ENCODE measurements at regions not wholly inside any gene's neighbourhood (a gene's known extent, or its start where the extent isn't known, plus 50 kb on each side); places are given as distances from the start of the nearest gene placed in this dataset.

- Histone ChIP-seq H3K27ac (ENCODE audit: insufficient read depth in 1 of 2, low read depth in 1 of 2, low read length in 2 of 2, poor library complexity in 1 of 2, severe bottlenecking in 2 of 2) (no peak overlapping the region), H3K4me1 (ENCODE audit: control extremely low read depth in 1 of 4, control insufficient read depth in 4 of 4, insufficient read depth in 4 of 4, low read length in 3 of 4) (no peaks in the 10 kb centered on the region), H3K36me3 (ENCODE audit: control insufficient read depth in 4 of 4, insufficient read depth in 4 of 4, low read length in 3 of 4) (no peaks in the 10 kb centered on the region), H3K4me3 (ENCODE audit: control insufficient read depth in 1 of 7, extremely low read depth in 1 of 7, insufficient read depth in 4 of 7, low read depth in 2 of 7, low read length in 6 of 7) (no peak overlapping the region), H3K9me3 (ENCODE audit: control extremely low read depth in 1 of 5, control insufficient read depth in 4 of 5, insufficient read depth in 2 of 5, low read depth in 1 of 5, low read length in 4 of 5) (no peaks in the 10 kb centered on the region), H3K27me3 (replicated peaks in 2 of 5; ENCODE audit: control insufficient read depth in 4 of 5, insufficient read depth in 5 of 5, low read length in 4 of 5) (no peaks in the 10 kb centered on the region)
- DNase-seq = no peak
- CTCF ChIA-PET = no interaction called here
- POLR2A ChIA-PET = no interaction called here
Observed at GRCh38 chr3:78427303-78427702, 1340.5 kb downstream of the ROBO1 start.

DNA sequence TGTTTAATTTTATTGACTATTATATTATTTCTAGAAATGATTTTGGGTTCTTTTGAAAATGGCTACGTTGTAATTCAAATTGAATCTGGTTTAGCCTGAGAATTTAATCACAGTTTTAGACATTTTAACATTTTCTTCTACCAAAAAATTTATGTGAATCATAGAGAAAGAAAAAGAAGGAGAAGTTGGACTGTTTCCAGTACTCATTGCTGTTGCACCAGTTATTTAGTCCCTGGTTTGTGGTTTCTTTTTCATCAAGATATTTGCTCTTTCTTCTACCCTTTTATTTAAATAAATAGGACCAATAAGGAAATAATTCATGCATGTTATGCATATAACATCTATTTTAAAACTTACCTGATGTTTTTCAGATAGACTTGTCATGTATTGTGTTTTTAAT, 1337.1 kb downstream of the ROBO1 start:
- Histone ChIP-seq H3K27me3 (replicated peaks in 2 of 5; ENCODE audit: control insufficient read depth in 4 of 5, insufficient read depth in 5 of 5, low read length in 4 of 5) (no peaks in the 10 kb centered on the region), H3K36me3 (ENCODE audit: control insufficient read depth in 4 of 4, insufficient read depth in 4 of 4, low read length in 3 of 4) (no peaks in the 10 kb centered on the region), H3K9me3 (ENCODE audit: control extremely low read depth in 1 of 5, control insufficient read depth in 4 of 5, insufficient read depth in 2 of 5, low read depth in 1 of 5, low read length in 4 of 5) (no peaks in the 10 kb centered on the region), H3K27ac (ENCODE audit: insufficient read depth in 1 of 2, low read depth in 1 of 2, low read length in 2 of 2, poor library complexity in 1 of 2, severe bottlenecking in 2 of 2) (no peak overlapping the region), H3K4me3 (ENCODE audit: control insufficient read depth in 1 of 7, extremely low read depth in 1 of 7, insufficient read depth in 4 of 7, low read depth in 2 of 7, low read length in 6 of 7) (no peak overlapping the region), H3K4me1 (ENCODE audit: control extremely low read depth in 1 of 4, control insufficient read depth in 4 of 4, insufficient read depth in 4 of 4, low read length in 3 of 4) (no peaks in the 10 kb centered on the region)
- ChIA-PET POLR2A (no interaction called here), CTCF (no interaction called here)
- DNase-seq = no peak
- WGBS (ENCODE audit: insufficient coverage) = no CpG with 5 or more reads among the region's 1 CpG

DNA sequence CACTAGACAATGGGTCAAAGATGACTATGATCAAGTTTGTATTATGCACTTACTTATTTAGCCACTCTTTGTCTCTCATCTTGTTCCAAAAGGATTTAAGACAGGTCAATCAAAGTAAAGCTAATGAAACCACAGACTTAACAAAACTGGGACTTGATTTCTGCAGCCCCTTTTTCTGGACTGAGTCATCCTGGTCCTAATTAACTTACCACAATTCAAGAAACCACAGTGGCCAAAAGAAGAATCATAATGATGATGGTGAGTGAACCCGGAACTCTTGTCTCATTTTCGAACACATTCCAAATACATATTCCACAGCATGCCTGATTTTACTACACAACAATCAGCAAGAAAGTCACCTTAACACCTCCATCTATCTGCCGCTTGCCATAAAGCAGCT, 1333.0 kb downstream of the ROBO1 start:
- 100% methylated on average over 3 of the region's 3 CpGs for WGBS (ENCODE audit: insufficient coverage)
- ChIA-PET CTCF (interaction anchor here (1.1 kb wide), 1 partner anchor 10 kb away, joined by 3 read pairs; no protein-coding TSS in a partner anchor), POLR2A (no interaction called here)
- H3K27ac ChIP-seq (ENCODE audit: insufficient read depth in 1 of 2, low read depth in 1 of 2, low read length in 2 of 2, poor library complexity in 1 of 2, severe bottlenecking in 2 of 2) = no peak overlapping the region
- no peak for DNase-seq
- no peaks in the 10 kb centered on the region for H3K27me3 ChIP-seq (replicated peaks in 2 of 5; ENCODE audit: control insufficient read depth in 4 of 5, insufficient read depth in 5 of 5, low read length in 4 of 5)
- H3K4me1 ChIP-seq (ENCODE audit: control extremely low read depth in 1 of 4, control insufficient read depth in 4 of 4, insufficient read depth in 4 of 4, low read length in 3 of 4) = no peaks in the 10 kb centered on the region
- no peaks in the 10 kb centered on the region for H3K36me3 ChIP-seq (ENCODE audit: control insufficient read depth in 4 of 4, insufficient read depth in 4 of 4, low read length in 3 of 4)
- H3K4me3 ChIP-seq (ENCODE audit: control insufficient read depth in 1 of 7, extremely low read depth in 1 of 7, insufficient read depth in 4 of 7, low read depth in 2 of 7, low read length in 6 of 7) = no peak overlapping the region
- no peaks in the 10 kb centered on the region for H3K9me3 ChIP-seq (ENCODE audit: control extremely low read depth in 1 of 5, control insufficient read depth in 4 of 5, insufficient read depth in 2 of 5, low read depth in 1 of 5, low read length in 4 of 5)

DNA sequence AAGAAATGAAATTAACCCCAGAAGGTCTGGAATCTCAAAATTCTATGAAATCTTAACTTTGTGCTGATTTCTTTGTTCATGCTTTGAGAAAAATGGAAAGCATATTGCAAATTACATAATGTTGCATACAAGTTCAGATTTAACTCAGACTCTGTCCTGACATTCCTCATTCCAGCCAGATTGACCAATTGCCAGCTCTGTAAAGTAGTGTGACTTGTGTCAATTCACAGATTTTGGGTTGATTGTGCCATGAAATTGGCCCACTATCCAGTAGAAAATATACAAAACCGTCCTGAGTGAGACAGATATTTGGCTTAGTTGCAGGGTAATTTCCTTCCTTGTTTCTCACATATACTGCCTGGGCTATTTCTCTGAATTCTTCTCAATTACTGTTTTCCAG, 1312.6 kb downstream of the ROBO1 start:
- ChIA-PET CTCF (no interaction called here), POLR2A (no interaction called here)
- DNase-seq = no peak
- H3K4me1 ChIP-seq (ENCODE audit: control extremely low read depth in 1 of 4, control insufficient read depth in 4 of 4, insufficient read depth in 4 of 4, low read length in 3 of 4) = no peaks in the 10 kb centered on the region
- no peak overlapping the region for H3K4me3 ChIP-seq (ENCODE audit: control insufficient read depth in 1 of 7, extremely low read depth in 1 of 7, insufficient read depth in 4 of 7, low read depth in 2 of 7, low read length in 6 of 7)
- WGBS (ENCODE audit: insufficient coverage) = 0% methylated on average over 1 of the region's 1 CpG
- H3K27me3 ChIP-seq (replicated peaks in 2 of 5; ENCODE audit: control insufficient read depth in 4 of 5, insufficient read depth in 5 of 5, low read length in 4 of 5) = no peaks in the 10 kb centered on the region
- H3K27ac ChIP-seq (ENCODE audit: insufficient read depth in 1 of 2, low read depth in 1 of 2, low read length in 2 of 2, poor library complexity in 1 of 2, severe bottlenecking in 2 of 2) = no peak overlapping the region
- H3K9me3 ChIP-seq (ENCODE audit: control extremely low read depth in 1 of 5, control insufficient read depth in 4 of 5, insufficient read depth in 2 of 5, low read depth in 1 of 5, low read length in 4 of 5) = no peaks in the 10 kb centered on the region
- no peaks in the 10 kb centered on the region for H3K36me3 ChIP-seq (ENCODE audit: control insufficient read depth in 4 of 4, insufficient read depth in 4 of 4, low read length in 3 of 4)

GRCh38 chr3:78455712-78456433, 1311.9 kb downstream of the ROBO1 start:
- Histone ChIP-seq H3K27me3 (replicated peaks in 2 of 5; ENCODE audit: control insufficient read depth in 4 of 5, insufficient read depth in 5 of 5, low read length in 4 of 5) (no peaks in the 10 kb centered on the region), H3K9me3 (ENCODE audit: control extremely low read depth in 1 of 5, control insufficient read depth in 4 of 5, insufficient read depth in 2 of 5, low read depth in 1 of 5, low read length in 4 of 5) (no peaks in the 10 kb centered on the region), H3K36me3 (ENCODE audit: control insufficient read depth in 4 of 4, insufficient read depth in 4 of 4, low read length in 3 of 4) (no peaks in the 10 kb centered on the region), H3K4me1 (ENCODE audit: control extremely low read depth in 1 of 4, control insufficient read depth in 4 of 4, insufficient read depth in 4 of 4, low read length in 3 of 4) (no peaks in the 10 kb centered on the region), H3K27ac (ENCODE audit: insufficient read depth in 1 of 2, low read depth in 1 of 2, low read length in 2 of 2, poor library complexity in 1 of 2, severe bottlenecking in 2 of 2) (no peak overlapping the region), H3K4me3 (ENCODE audit: control insufficient read depth in 1 of 7, extremely low read depth in 1 of 7, insufficient read depth in 4 of 7, low read depth in 2 of 7, low read length in 6 of 7) (no peak overlapping the region)
- no peak for DNase-seq
- 100% methylated on average over 1 of the region's 2 CpGs for WGBS (ENCODE audit: insufficient coverage)
- POLR2A ChIA-PET = no interaction called here
- CTCF ChIA-PET = no interaction called here

DNA sequence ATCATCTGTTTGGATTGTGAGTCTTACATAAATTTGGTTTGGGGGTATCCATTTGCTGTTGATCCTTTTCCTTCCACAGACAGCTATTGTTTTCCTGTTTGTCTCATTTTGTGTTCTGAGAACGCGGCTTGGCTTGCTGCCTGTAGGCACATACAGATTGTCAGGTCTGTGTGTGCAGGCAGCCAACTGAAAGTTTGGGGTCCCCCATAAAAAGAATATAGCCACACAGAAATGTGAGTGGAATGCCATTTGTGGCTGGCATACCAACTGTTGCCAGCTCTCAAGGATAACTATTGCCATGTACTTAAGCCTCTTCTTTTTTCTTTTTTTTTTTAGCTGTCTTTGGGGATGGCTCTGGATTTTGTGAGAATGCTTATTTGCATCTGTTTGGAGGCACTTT, 1308.0 kb downstream of the ROBO1 start:
- H3K4me1 ChIP-seq (ENCODE audit: control extremely low read depth in 1 of 4, control insufficient read depth in 4 of 4, insufficient read depth in 4 of 4, low read length in 3 of 4) = no peaks in the 10 kb centered on the region
- H3K27me3 ChIP-seq (replicated peaks in 2 of 5; ENCODE audit: control insufficient read depth in 4 of 5, insufficient read depth in 5 of 5, low read length in 4 of 5) = no peaks in the 10 kb centered on the region
- H3K36me3 ChIP-seq (ENCODE audit: control insufficient read depth in 4 of 4, insufficient read depth in 4 of 4, low read length in 3 of 4) = no peaks in the 10 kb centered on the region
- no peak overlapping the region for H3K4me3 ChIP-seq (ENCODE audit: control insufficient read depth in 1 of 7, extremely low read depth in 1 of 7, insufficient read depth in 4 of 7, low read depth in 2 of 7, low read length in 6 of 7)
- WGBS (ENCODE audit: insufficient coverage) = no CpG with 5 or more reads among the region's 2 CpGs
- H3K27ac ChIP-seq (ENCODE audit: insufficient read depth in 1 of 2, low read depth in 1 of 2, low read length in 2 of 2, poor library complexity in 1 of 2, severe bottlenecking in 2 of 2) = no peak overlapping the region
- DNase-seq = no peak
- ChIA-PET CTCF (interaction anchor here (0.8 kb wide), 1 partner anchor 210 kb away, joined by 3 read pairs; no protein-coding TSS in a partner anchor), POLR2A (no interaction called here)
- no peaks in the 10 kb centered on the region for H3K9me3 ChIP-seq (ENCODE audit: control extremely low read depth in 1 of 5, control insufficient read depth in 4 of 5, insufficient read depth in 2 of 5, low read depth in 1 of 5, low read length in 4 of 5)

DNA sequence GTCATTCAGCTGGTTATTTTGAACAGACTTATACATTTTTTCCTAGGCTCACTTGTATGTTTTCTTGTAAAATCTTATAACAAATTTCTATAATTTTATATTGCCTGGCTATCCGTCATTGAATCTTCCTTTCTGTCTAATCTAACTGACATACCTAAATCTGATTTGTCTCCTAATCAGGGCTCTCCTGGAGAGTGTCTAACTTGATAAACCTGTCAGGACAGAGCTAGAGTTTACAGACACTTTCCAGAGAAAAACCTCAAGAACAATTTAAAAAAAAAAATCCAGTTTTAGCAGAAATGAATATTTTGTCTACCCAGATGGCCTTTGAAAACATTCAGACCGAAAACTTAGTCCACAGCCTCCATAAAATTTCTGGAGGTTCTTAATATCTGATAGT, 1305.8 kb downstream of the ROBO1 start:
- WGBS (ENCODE audit: insufficient coverage) = 80% methylated on average over 1 of the region's 2 CpGs
- Histone ChIP-seq H3K4me3 (ENCODE audit: control insufficient read depth in 1 of 7, extremely low read depth in 1 of 7, insufficient read depth in 4 of 7, low read depth in 2 of 7, low read length in 6 of 7) (no peak overlapping the region), H3K36me3 (ENCODE audit: control insufficient read depth in 4 of 4, insufficient read depth in 4 of 4, low read length in 3 of 4) (no peaks in the 10 kb centered on the region), H3K27ac (ENCODE audit: insufficient read depth in 1 of 2, low read depth in 1 of 2, low read length in 2 of 2, poor library complexity in 1 of 2, severe bottlenecking in 2 of 2) (no peak overlapping the region), H3K27me3 (replicated peaks in 2 of 5; ENCODE audit: control insufficient read depth in 4 of 5, insufficient read depth in 5 of 5, low read length in 4 of 5) (no peaks in the 10 kb centered on the region), H3K4me1 (ENCODE audit: control extremely low read depth in 1 of 4, control insufficient read depth in 4 of 4, insufficient read depth in 4 of 4, low read length in 3 of 4) (no peaks in the 10 kb centered on the region), H3K9me3 (ENCODE audit: control extremely low read depth in 1 of 5, control insufficient read depth in 4 of 5, insufficient read depth in 2 of 5, low read depth in 1 of 5, low read length in 4 of 5) (no peaks in the 10 kb centered on the region)
- ChIA-PET POLR2A (no interaction called here), CTCF (no interaction called here)
- no peak for DNase-seq

Measured in common myeloid progenitor, CD34-positive (primary cell).